Activated T-helper 1 cell treated with anti-CD3 and anti-CD28 coated beads, Interleukin-12 subunit alpha, Interleukin-12 subunit beta, Interleukin-2, Interleukin-4 antibody, amounts not matched to agents 30 ng/mL and 10 ng/mL and 1 ng/mL, durations not matched to agents 14 hours and 24 hours and 36 hours (primary cell): ENCODE measurements at regions not wholly inside any gene's neighbourhood (a gene's known extent, or its start where the extent isn't known, plus 50 kb on each side); places are given as distances from the start of the nearest gene placed in this dataset.

Experiments used
- DNase-seq: peaks from one replicate; pipeline ENCODE4 v3.0.0; 2021; ENCODE audit warnings: low spot score
- H3K27ac Mint-ChIP-seq: one replicate; pipeline ENCODE4 v1.8.0; 2021; ENCODE audit warnings: mild to moderate bottlenecking, mixed read lengths
- H3K27me3 Mint-ChIP-seq: one replicate; pipeline ENCODE4 v1.8.0; 2022; ENCODE audit warnings: mild to moderate bottlenecking, moderate library complexity, mixed read lengths; ENCODE audit not compliant: insufficient read depth
- H3K36me3 Mint-ChIP-seq: one replicate; pipeline ENCODE4 v1.8.0; 2021; ENCODE audit warnings: low read depth, mixed read lengths
- H3K4me1 Mint-ChIP-seq: one replicate; pipeline ENCODE4 v1.8.0; 2021; ENCODE audit warnings: low read depth, mixed read lengths
- H3K4me3 Mint-ChIP-seq: one replicate; pipeline ENCODE4 v1.8.0; 2021; ENCODE audit warnings: mild to moderate bottlenecking, moderate library complexity, mixed read lengths
- H3K9me3 Mint-ChIP-seq: one replicate; pipeline ENCODE4 v1.8.0; 2021; ENCODE audit warnings: mixed read lengths
- intact Hi-C: fragments of 100-400 bp; cut with micrococcal nuclease; formaldehyde crosslinking; loops from one replicate; pipeline ENCODE4 v1.15.1; 2024

DNA sequence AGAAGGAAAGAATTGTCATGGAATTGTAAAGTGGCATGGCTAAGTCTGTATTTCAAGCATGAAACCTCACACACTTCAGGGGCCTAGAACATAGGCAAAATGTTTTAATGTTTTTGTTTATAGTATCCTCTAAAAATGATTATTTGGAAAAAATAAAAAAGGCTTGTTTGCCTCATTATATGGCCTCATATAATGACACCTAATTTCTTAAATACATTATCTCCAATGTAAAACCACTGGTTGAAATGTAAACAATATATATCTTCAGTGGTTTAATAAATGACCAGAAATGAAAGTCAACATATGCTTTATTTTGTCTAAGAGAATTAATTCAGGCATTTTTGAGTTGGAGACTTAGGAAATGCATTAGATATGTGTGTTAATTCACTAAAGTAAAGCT is 1736.6 kb downstream of the EFNA5 start:
- Mint-ChIP-seq H3K4me1 (no peaks in the 10 kb centered on the region), H3K36me3 (no peaks in the 10 kb centered on the region), H3K9me3 (peaks cover 10% of the 10 kb centered on the region), H3K27me3 (no peaks in the 10 kb centered on the region), H3K4me3 (no peak overlapping the region), H3K27ac (no peak overlapping the region)
- intact Hi-C loops, result no loop called here
- no peak for DNase-seq

- no peaks in the 10 kb centered on the region for H3K4me1 Mint-ChIP-seq
- no peak overlapping the region for H3K4me3 Mint-ChIP-seq
- no peaks in the 10 kb centered on the region for H3K36me3 Mint-ChIP-seq
- no peak for DNase-seq
- peaks cover 7% of the 10 kb centered on the region for H3K9me3 Mint-ChIP-seq
- H3K27ac Mint-ChIP-seq, result no peak overlapping the region
- intact Hi-C loops, result no loop called here
- no peaks in the 10 kb centered on the region for H3K27me3 Mint-ChIP-seq
These were observed 1738.8 kb downstream of the EFNA5 start for GRCh38 chr5:105931881-105932421.

DNA sequence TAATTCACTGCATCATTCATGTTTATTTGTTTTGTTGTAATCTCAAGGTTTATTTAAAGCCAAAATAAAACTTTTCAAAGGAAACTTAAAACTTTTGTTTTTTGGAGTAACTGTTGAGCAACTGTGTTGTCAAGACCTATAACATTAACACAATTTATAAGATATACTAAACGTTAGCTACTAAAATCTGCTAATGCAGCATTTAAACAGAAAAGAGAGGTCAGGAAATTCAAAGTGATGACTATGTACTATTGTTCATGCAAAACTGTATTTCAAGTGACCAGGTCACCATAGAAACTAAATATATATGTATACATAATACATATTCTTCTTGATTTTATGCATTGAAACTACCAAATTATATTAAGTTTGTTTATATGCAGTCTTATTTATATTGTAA is 1740.9 kb downstream of the EFNA5 start:
- Mint-ChIP-seq H3K9me3 (peaks cover 7% of the 10 kb centered on the region), H3K27me3 (no peaks in the 10 kb centered on the region), H3K27ac (no peak overlapping the region), H3K4me3 (no peak overlapping the region), H3K4me1 (no peaks in the 10 kb centered on the region), H3K36me3 (no peaks in the 10 kb centered on the region)
- DNase-seq, result no peak
- intact Hi-C loops, result no loop called here

- Mint-ChIP-seq H3K27me3 (no peaks in the 10 kb centered on the region), H3K27ac (no peak overlapping the region), H3K36me3 (no peaks in the 10 kb centered on the region), H3K4me3 (no peak overlapping the region), H3K4me1 (no peaks in the 10 kb centered on the region), H3K9me3 (peaks cover 7% of the 10 kb centered on the region)
- intact Hi-C loops, result no loop called here
- no peak for DNase-seq
These were observed 1746.4 kb downstream of the EFNA5 start for GRCh38 chr5:105924366-105924765.

GRCh38 chr5:105922574-105922973 is 1748.2 kb downstream of the EFNA5 start:
- Mint-ChIP-seq H3K27ac (no peak overlapping the region), H3K27me3 (no peaks in the 10 kb centered on the region), H3K9me3 (no peaks in the 10 kb centered on the region), H3K4me1 (no peaks in the 10 kb centered on the region), H3K36me3 (no peaks in the 10 kb centered on the region), H3K4me3 (no peak overlapping the region)
- intact Hi-C loops, result no loop called here
- DNase-seq, result no peak

GRCh38 chr5:105922080-105922479 is 1748.7 kb downstream of the EFNA5 start:
- Mint-ChIP-seq H3K9me3 (no peaks in the 10 kb centered on the region), H3K4me1 (no peaks in the 10 kb centered on the region), H3K27me3 (no peaks in the 10 kb centered on the region), H3K27ac (no peak overlapping the region), H3K36me3 (no peaks in the 10 kb centered on the region), H3K4me3 (no peak overlapping the region)
- intact Hi-C loops, result no loop called here
- DNase-seq, result no peak

DNA sequence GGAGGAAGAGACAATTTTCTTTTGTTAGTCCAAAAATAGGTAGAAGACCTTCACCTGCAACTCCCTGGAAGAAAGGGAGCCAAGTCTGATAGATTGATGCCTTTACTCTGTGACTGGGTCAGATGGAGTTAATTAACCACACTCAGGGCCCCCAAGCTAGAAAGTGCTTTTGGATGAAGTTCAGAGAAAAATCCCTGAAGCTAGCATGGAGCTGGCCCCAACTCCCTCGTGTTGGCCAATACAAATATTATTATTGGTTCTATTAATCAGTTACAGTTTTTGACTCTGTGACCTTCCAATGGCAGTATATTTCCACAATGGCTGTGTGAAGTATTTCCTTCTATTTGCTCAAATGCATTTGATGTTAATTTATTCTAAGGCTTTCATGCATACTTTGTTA is 1753.5 kb downstream of the EFNA5 start:
- intact Hi-C loops, result no loop called here
- H3K27ac Mint-ChIP-seq, result no peak overlapping the region
- H3K27me3 Mint-ChIP-seq, result no peaks in the 10 kb centered on the region
- H3K4me3 Mint-ChIP-seq, result no peak overlapping the region
- no peaks in the 10 kb centered on the region for H3K4me1 Mint-ChIP-seq
- DNase-seq, result no peak
- H3K36me3 Mint-ChIP-seq, result no peaks in the 10 kb centered on the region
- peaks cover 4% of the 10 kb centered on the region for H3K9me3 Mint-ChIP-seq

DNA sequence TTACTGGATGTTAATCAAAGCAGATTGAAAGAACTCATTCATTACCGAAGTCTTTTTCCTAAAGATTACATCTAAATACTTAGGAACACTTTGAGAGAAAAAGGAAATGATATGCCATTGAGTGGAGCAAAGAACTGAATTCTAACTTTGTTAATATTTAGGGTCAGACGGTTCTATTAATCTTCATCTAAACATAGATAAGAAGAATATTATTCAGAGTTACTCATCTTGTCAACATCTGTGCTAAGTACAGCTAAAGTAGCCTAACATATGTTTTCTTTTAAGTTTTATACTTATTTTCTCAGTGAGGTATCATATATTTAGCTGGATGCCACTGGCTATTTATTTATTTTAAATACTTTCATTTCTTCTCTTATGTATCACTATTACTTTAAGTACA is 1763.7 kb downstream of the EFNA5 start:
- intact Hi-C loops, result no loop called here

DNA sequence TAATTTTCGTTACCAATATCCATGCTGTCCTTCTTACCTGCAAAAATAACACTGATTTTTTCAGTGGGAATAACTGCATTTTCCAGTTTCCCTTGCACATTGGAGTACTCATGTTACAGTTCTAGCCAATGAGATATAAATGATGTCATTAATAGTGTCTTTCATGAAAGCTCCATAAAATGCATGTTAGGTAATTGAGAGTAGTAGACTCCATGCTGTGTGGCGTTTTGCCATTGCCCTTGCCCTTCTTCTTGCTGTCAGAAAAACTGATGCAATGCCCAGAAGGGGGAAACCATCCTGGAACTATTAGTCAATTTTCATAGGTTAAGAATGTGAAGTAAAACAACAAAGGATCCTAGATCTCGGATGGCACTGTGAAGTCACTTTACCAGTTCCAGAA is 1765.3 kb downstream of the EFNA5 start:
- Mint-ChIP-seq H3K4me3 (no peak overlapping the region), H3K27me3 (no peaks in the 10 kb centered on the region), H3K36me3 (no peaks in the 10 kb centered on the region), H3K4me1 (no peaks in the 10 kb centered on the region), H3K27ac (no peak overlapping the region), H3K9me3 (peaks cover 3% of the 10 kb centered on the region)
- intact Hi-C loops, result no loop called here
- no peak for DNase-seq

More for the DNA sequence above, 1763.7 kb downstream of the EFNA5 start:
- DNase-seq, result no peak
- Mint-ChIP-seq H3K27ac (no peak overlapping the region), H3K27me3 (no peaks in the 10 kb centered on the region), H3K9me3 (peaks cover 3% of the 10 kb centered on the region), H3K4me3 (no peak overlapping the region), H3K4me1 (no peaks in the 10 kb centered on the region), H3K36me3 (no peaks in the 10 kb centered on the region)

DNA sequence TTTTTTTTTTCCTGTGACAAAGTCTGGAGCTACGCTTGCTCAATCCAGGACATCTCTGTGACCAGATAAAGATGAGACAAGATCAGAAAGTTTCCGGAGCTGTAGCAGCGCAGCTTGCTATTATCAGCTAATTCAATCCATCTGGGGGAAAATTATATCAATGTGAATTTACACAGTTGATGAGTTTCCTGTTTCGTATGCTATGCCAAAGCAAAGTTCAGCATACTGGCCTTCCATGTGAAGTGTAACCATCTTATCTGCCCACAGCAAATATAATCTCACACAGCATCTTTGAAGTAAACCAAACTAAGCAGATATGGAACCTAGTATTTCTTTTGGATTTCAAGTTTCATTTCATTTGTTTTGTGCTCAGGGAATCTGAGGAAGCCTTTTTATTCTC is 1767.7 kb downstream of the EFNA5 start:
- no peaks in the 10 kb centered on the region for H3K27me3 Mint-ChIP-seq
- intact Hi-C loops, result no loop called here
- no peaks in the 10 kb centered on the region for H3K4me1 Mint-ChIP-seq
- peaks cover 1% of the 10 kb centered on the region for H3K9me3 Mint-ChIP-seq
- no peak for DNase-seq
- H3K36me3 Mint-ChIP-seq, result no peaks in the 10 kb centered on the region
- no peak overlapping the region for H3K27ac Mint-ChIP-seq
- H3K4me3 Mint-ChIP-seq, result no peak overlapping the region

- Mint-ChIP-seq H3K27me3 (no peaks in the 10 kb centered on the region), H3K9me3 (no peaks in the 10 kb centered on the region), H3K36me3 (no peaks in the 10 kb centered on the region), H3K4me1 (no peaks in the 10 kb centered on the region), H3K27ac (no peak overlapping the region), H3K4me3 (no peak overlapping the region)
- intact Hi-C loops, result no loop called here
- no peak for DNase-seq
These were observed 1771.0 kb downstream of the EFNA5 start for GRCh38 chr5:105899726-105900125.

DNA sequence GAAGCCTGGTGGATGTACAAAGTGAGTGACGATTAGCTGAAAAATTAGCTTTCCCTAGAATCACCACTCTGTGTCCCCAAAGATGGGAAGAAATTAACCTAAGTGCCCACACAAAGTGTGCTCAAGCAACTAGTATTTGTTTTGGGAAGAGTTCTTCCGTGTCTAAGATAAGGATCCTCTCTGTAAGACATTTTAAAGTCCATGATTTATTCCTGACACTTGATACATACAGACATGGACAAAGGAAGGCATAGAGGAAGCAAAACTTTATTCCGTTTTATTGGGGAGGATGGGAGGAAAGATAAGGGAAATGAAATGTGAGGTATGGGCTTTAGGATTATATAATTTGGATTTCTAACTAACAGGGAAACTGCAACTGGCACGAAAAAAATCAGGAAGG is 1772.6 kb downstream of the EFNA5 start:
- intact Hi-C loops, result no loop called here
- H3K27ac Mint-ChIP-seq, result no peak overlapping the region
- DNase-seq, result no peak
- no peaks in the 10 kb centered on the region for H3K27me3 Mint-ChIP-seq
- H3K4me3 Mint-ChIP-seq, result no peak overlapping the region
- H3K4me1 Mint-ChIP-seq, result no peaks in the 10 kb centered on the region
- H3K9me3 Mint-ChIP-seq, result no peaks in the 10 kb centered on the region
- H3K36me3 Mint-ChIP-seq, result no peaks in the 10 kb centered on the region

GRCh38 chr5:105885266-105885665 is 1785.5 kb downstream of the EFNA5 start:
- no peaks in the 10 kb centered on the region for H3K9me3 Mint-ChIP-seq
- no peaks in the 10 kb centered on the region for H3K36me3 Mint-ChIP-seq
- H3K4me3 Mint-ChIP-seq, result no peak overlapping the region
- intact Hi-C loops, result no loop called here
- no peaks in the 10 kb centered on the region for H3K27me3 Mint-ChIP-seq
- no peak overlapping the region for H3K27ac Mint-ChIP-seq
- no peak for DNase-seq
- no peaks in the 10 kb centered on the region for H3K4me1 Mint-ChIP-seq

DNA sequence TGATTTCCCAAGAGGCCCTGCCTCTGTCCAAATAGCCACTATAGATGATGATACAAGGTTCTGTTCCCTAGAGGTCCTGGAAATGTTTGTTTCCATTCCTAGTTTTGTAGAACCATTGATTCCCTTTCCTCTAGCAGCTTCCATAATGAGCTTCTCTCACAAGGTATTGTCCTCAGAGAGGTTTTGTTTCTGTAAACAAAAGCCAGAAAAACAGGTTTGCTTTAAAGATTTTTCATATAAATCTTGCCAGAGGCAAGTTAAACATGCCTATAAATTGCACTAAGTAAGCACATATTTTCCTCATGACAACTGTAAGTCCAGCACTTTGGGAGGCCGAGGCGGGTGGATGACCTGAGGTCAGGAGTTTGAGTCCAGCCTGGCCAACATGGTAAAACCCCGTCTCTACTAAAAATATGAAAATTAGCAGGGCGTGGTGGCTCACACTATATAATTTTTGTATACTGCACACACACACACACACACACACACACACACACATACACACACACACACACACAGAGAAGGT is 1787.7 kb downstream of the EFNA5 start:
- no peak for DNase-seq
- no peak overlapping the region for H3K4me3 Mint-ChIP-seq
- intact Hi-C loops, result no loop called here
- no peaks in the 10 kb centered on the region for H3K36me3 Mint-ChIP-seq
- no peaks in the 10 kb centered on the region for H3K9me3 Mint-ChIP-seq
- no peak overlapping the region for H3K27ac Mint-ChIP-seq
- H3K27me3 Mint-ChIP-seq, result no peaks in the 10 kb centered on the region
- H3K4me1 Mint-ChIP-seq, result no peaks in the 10 kb centered on the region
